ENCODE measurements at regions not wholly inside any gene's neighbourhood (a gene's known extent, or its start where the extent isn't known, plus 50 kb on each side); places are given as distances from the start of the nearest gene placed in this dataset.

DNA sequence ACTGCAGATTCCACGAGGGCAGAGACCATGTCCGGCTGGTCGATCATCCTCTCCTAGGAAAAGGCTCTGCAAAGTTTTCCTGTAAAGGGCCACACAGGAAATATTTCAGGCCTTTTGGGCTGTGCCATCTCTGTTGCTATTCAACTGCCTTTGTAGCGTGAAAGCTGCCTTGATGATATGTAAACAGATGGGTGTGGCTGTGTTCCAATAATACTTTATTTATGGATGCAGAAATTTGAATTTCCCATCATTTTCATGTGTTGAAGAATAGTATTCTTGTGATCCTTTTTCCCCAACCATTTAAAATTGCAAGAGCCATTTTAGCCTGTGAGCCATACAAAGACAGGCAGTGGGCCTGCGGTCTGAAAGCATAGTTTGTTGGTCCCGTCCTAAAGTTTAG lies 950.7 kb upstream of the RBFOX1 start:
- Histone ChIP-seq H3K9me3 (ENCODE audit: low read depth, low read length) (no peaks in the 10 kb centered on the region), H3K4me3 (no peak overlapping the region), H3K27ac (no peak overlapping the region), H3K36me3 (ENCODE audit: insufficient read depth, low read length) (no peaks in the 10 kb centered on the region), H3K9ac (ENCODE audit: insufficient read length) (no peak overlapping the region)
- TF ChIP-seq EZH2 (IDR thresholded peaks at IDR 0.05) = no peak
- no peak for TF ChIP-seq FOXP2 (optimal IDR thresholded peaks at IDR 0.05; ENCODE audit: control extremely low read depth, extremely low read length, insufficient read depth)
- no peak for TF ChIP-seq POLR2AphosphoS5 (IDR thresholded peaks at IDR 0.05; ENCODE audit: borderline replicate concordance, low read depth, low read length)
- DNase-seq (ENCODE audit: low read depth, low spot score) = no peak

DNA sequence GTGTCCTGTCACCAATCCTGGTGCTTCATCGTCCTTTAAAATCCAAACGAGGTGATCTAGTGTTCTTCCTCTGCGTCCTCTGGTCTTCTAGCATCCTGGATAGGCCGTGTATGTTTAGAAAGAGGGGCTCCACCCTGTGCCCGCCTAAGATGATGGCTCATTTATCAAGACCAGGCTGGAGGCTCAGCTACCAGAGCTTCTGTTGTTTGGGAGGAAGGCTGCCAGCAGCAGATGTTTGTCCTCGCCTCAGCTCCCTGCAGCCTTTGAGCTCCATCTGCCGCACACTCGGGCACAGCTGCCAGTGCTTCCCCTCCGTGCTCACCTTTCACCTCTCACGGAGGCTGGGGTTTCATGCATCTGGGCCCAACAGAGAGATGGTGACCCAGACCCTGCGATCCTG lies 954.7 kb upstream of the RBFOX1 start:
- Histone ChIP-seq H3K36me3 (ENCODE audit: insufficient read depth, low read length) (no peaks in the 10 kb centered on the region), H3K4me3 (no peak overlapping the region), H3K27ac (no peak overlapping the region), H3K9ac (ENCODE audit: insufficient read length) (no peak overlapping the region), H3K9me3 (ENCODE audit: low read depth, low read length) (no peaks in the 10 kb centered on the region)
- no peak for DNase-seq (ENCODE audit: low read depth, low spot score)
- TF ChIP-seq FOXP2 (optimal IDR thresholded peaks at IDR 0.05; ENCODE audit: control extremely low read depth, extremely low read length, insufficient read depth) (no peak), POLR2AphosphoS5 (IDR thresholded peaks at IDR 0.05; ENCODE audit: borderline replicate concordance, low read depth, low read length) (no peak), EZH2 (IDR thresholded peaks at IDR 0.05) (no peak)

DNA sequence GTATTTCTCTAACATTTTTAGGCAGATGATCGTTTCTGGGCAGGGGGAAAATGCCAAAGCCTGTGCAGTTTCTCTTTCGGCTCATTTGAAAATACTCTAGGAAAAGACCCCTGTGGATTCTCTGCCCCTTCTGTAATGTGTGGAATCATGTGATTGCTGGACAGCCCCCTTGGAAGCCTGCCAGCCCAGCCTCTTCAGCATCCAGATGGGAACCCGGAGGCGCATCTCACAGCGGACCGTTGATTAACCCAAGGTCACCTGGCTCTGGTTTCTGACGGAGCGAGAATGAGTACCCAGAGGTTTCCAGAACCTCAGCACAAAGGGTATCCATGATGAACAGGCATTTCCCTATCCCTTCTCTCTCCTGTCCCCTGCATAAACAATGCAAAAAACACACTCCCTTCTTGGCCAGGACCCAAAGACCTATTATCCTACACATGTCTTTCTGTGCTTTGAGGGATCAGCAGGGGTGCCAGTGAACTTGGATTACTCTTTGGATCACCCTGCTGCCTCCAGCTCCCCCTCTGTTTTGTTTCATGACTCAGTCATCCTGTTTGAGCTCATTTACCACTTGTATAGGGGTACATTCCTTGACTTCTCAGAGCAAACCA lies 957.1 kb upstream of the RBFOX1 start:
- Histone ChIP-seq H3K9ac (ENCODE audit: insufficient read length) (no peak overlapping the region), H3K36me3 (ENCODE audit: insufficient read depth, low read length) (no peaks in the 10 kb centered on the region), H3K4me3 (no peak overlapping the region), H3K27ac (no peak overlapping the region), H3K9me3 (ENCODE audit: low read depth, low read length) (no peaks in the 10 kb centered on the region)
- no peak for DNase-seq (ENCODE audit: low read depth, low spot score)
- TF ChIP-seq FOXP2 (optimal IDR thresholded peaks at IDR 0.05; ENCODE audit: control extremely low read depth, extremely low read length, insufficient read depth) (no peak), EZH2 (IDR thresholded peaks at IDR 0.05) (no peak), POLR2AphosphoS5 (IDR thresholded peaks at IDR 0.05; ENCODE audit: borderline replicate concordance, low read depth, low read length) (no peak)

DNA sequence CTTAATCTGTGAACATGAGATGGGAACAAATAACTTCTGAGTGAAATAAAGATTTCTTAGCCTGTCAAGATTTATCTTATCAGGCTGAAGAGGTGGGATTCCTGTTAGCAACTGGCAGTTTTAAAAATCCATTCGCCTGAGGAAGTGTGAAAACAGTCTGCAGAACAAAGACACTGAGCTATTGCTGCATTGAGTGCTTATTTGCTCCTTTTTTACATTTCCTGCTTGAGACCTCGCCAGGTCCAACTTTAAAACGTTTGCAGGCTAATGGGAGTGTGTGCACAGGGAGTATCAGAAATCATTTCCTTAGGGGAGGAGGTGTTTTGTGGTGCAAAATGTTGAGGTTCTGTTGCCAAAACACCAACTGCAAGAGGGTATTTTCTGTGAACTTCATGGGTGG lies 957.8 kb upstream of the RBFOX1 start:
- DNase-seq (ENCODE audit: low read depth, low spot score) = no peak
- H3K4me3 ChIP-seq = no peak overlapping the region
- no peaks in the 10 kb centered on the region for H3K9me3 ChIP-seq (ENCODE audit: low read depth, low read length)
- H3K36me3 ChIP-seq (ENCODE audit: insufficient read depth, low read length) = no peaks in the 10 kb centered on the region
- no peak for TF ChIP-seq FOXP2 (optimal IDR thresholded peaks at IDR 0.05; ENCODE audit: control extremely low read depth, extremely low read length, insufficient read depth)
- no peak for TF ChIP-seq EZH2 (IDR thresholded peaks at IDR 0.05)
- TF ChIP-seq POLR2AphosphoS5 (IDR thresholded peaks at IDR 0.05; ENCODE audit: borderline replicate concordance, low read depth, low read length) = no peak
- no peak overlapping the region for H3K27ac ChIP-seq
- H3K9ac ChIP-seq (ENCODE audit: insufficient read length) = no peak overlapping the region

DNA sequence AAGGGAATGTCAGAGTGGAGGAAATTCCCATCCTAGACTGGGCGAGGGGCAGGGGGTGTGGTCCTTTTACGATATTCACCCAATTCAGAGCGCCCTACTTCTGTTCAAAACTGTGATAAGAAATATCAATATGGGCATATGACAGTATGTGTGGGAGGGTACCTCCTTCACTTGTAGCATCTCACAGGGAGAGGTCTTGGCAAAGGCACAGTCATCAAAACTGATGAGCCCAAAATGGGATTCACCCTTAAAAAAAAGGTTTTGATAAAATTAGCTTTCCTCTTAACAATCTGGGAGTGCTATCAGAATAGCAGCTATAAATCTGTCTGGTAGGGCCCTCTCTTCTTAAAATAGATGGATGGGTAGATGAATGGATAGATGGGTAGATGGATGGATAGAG lies 967.8 kb upstream of the RBFOX1 start:
- Histone ChIP-seq H3K27ac (no peak overlapping the region), H3K36me3 (ENCODE audit: insufficient read depth, low read length) (no peaks in the 10 kb centered on the region), H3K4me3 (no peak overlapping the region), H3K9me3 (ENCODE audit: low read depth, low read length) (no peaks in the 10 kb centered on the region), H3K9ac (ENCODE audit: insufficient read length) (no peak overlapping the region)
- TF ChIP-seq FOXP2 (optimal IDR thresholded peaks at IDR 0.05; ENCODE audit: control extremely low read depth, extremely low read length, insufficient read depth) (no peak), EZH2 (IDR thresholded peaks at IDR 0.05) (no peak), POLR2AphosphoS5 (IDR thresholded peaks at IDR 0.05; ENCODE audit: borderline replicate concordance, low read depth, low read length) (no peak)
- DNase-seq (ENCODE audit: low read depth, low spot score) = no peak

DNA sequence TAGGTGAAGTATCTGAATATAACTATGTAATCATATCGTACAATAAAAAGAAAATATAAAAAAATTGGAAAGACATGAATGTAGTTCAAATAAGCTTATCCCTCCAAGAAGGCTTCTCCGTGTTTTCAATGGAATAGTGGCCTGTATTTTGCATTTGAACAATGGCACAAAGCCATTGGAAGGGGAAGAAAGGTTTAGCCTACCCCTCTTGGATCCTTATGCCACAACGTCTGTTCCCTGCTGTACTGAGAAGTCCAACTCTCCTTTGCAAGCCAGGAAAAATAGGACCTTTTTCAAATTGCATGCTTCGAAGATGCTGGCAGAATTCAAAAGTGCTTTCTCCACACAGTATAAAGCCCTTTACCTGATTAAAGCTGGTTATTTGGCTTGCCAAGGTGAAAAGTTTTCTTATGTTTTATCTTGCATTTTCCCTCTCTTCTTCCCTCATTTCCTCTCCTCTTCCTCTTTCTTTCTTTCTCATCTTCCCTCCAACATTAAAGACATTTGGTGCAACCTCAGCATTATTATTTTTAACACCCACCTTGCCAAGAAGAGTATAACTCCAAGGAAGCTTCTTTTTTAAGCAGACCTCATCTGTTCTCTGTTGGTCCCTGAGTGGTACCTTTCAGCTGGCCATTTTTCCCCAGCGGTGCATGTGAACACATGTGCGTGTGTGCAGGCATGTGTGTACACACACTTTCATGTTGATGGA lies 968.6 kb upstream of the RBFOX1 start:
- Histone ChIP-seq H3K36me3 (ENCODE audit: insufficient read depth, low read length) (no peaks in the 10 kb centered on the region), H3K4me3 (no peak overlapping the region), H3K9me3 (ENCODE audit: low read depth, low read length) (no peaks in the 10 kb centered on the region), H3K27ac (no peak overlapping the region), H3K9ac (ENCODE audit: insufficient read length) (no peak overlapping the region)
- DNase-seq (ENCODE audit: low read depth, low spot score) = no peak
- TF ChIP-seq FOXP2 (optimal IDR thresholded peaks at IDR 0.05; ENCODE audit: control extremely low read depth, extremely low read length, insufficient read depth) (no peak), POLR2AphosphoS5 (IDR thresholded peaks at IDR 0.05; ENCODE audit: borderline replicate concordance, low read depth, low read length) (no peak), EZH2 (IDR thresholded peaks at IDR 0.05) (no peak)

DNA sequence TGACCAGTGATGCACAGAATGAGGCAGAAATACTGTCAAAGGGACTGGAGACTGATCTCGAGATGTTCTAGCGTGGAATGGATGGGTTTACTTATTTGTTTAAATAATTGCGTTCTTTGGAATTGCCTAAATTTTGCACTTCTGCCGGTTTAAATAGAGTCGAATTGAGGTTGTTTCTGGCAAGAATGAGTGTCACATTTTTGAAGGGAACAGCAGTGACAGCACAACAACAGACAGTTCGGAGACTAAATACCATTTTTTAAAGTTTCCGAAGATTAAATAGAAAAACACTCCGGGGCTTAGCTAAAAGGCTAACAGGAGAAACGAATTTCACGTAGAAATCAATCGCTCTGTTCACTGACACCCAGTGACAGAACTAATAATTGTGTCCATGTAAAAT lies 969.2 kb upstream of the RBFOX1 start:
- Histone ChIP-seq H3K9me3 (ENCODE audit: low read depth, low read length) (no peaks in the 10 kb centered on the region), H3K9ac (ENCODE audit: insufficient read length) (no peak overlapping the region), H3K4me3 (no peak overlapping the region), H3K36me3 (ENCODE audit: insufficient read depth, low read length) (no peaks in the 10 kb centered on the region), H3K27ac (no peak overlapping the region)
- DNase-seq (ENCODE audit: low read depth, low spot score) = no peak
- no peak for TF ChIP-seq EZH2 (IDR thresholded peaks at IDR 0.05)
- no peak for TF ChIP-seq FOXP2 (optimal IDR thresholded peaks at IDR 0.05; ENCODE audit: control extremely low read depth, extremely low read length, insufficient read depth)
- TF ChIP-seq POLR2AphosphoS5 (IDR thresholded peaks at IDR 0.05; ENCODE audit: borderline replicate concordance, low read depth, low read length) = no peak

DNA sequence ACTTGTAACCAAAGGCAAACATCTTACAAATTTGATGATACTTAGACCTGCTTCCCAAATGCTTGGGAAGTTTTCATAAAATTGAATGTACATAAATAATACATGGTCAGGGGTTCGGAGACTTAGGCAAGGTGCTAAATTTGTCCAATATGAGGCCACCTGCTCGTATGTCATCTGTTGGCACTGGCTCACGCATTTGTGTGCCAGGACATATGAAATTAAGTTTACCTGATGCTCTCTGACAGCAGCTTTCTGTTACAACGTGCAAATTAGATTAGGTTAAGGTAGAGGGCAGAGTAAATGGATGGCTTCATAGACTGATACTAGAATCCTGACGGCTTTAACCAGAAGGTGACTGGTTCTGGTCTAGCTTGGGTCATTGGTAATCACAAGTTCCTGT lies 970.3 kb upstream of the RBFOX1 start:
- Histone ChIP-seq H3K9ac (ENCODE audit: insufficient read length) (no peak overlapping the region), H3K9me3 (ENCODE audit: low read depth, low read length) (no peaks in the 10 kb centered on the region), H3K36me3 (ENCODE audit: insufficient read depth, low read length) (no peaks in the 10 kb centered on the region), H3K4me3 (no peak overlapping the region), H3K27ac (no peak overlapping the region)
- no peak for DNase-seq (ENCODE audit: low read depth, low spot score)
- no peak for TF ChIP-seq FOXP2 (optimal IDR thresholded peaks at IDR 0.05; ENCODE audit: control extremely low read depth, extremely low read length, insufficient read depth)
- no peak for TF ChIP-seq EZH2 (IDR thresholded peaks at IDR 0.05)
- no peak for TF ChIP-seq POLR2AphosphoS5 (IDR thresholded peaks at IDR 0.05; ENCODE audit: borderline replicate concordance, low read depth, low read length)

Data from SK-N-MC (cell line).